ENCODE measurements at regions not wholly inside any gene's neighbourhood (a gene's known extent, or its start where the extent isn't known, plus 50 kb on each side); places are given as distances from the start of the nearest gene placed in this dataset.

- TF ChIP-seq CTCF (conservative IDR thresholded peaks at IDR 0.05 in 1 of 2, IDR thresholded peaks at IDR 0.05 in 1 of 2; ENCODE audit: extremely low read depth in 1 of 2, insufficient read depth in 1 of 2, low read depth in 1 of 2, low read length in 2 of 2), result peak; percentile 87 to 91
- TF ChIP-seq EZH2 (IDR thresholded peaks at IDR 0.05; ENCODE audit: borderline replicate concordance, low read length), result no peak
Observed at GRCh38 chr18:7177116-7177744, 53.7 kb upstream of the LRRC30 start.
